ENCODE measurements at regions not wholly inside any gene's neighbourhood (a gene's known extent, or its start where the extent isn't known, plus 50 kb on each side); places are given as distances from the start of the nearest gene placed in this dataset.

DNA sequence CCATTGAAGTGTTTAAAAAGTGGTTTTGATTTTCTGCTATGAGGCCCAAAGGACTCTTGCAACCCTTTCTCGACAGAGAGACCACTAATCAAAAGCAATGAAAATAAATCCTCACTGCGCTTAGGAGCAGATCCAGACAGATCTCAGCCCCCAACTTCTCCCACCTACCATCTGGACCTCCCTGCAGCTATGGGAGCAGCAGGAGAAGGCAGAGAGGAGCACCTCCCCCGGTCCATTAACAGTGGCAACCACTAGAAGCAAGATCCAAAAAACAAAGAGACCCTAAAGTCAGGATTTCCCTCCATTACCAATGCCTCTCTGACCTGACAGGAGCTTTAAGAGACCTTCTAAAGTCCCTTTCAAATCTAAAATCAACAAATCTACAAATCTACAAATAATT, 99.0 kb upstream of the LSM8 start:
- TF ChIP-seq SREBF2 (IDR thresholded peaks at IDR 0.05) (no peak), MYC (IDR thresholded peaks at IDR 0.05; ENCODE audit: borderline replicate concordance, low read length) (no peak), RFX5 (IDR thresholded peaks at IDR 0.05) (no peak), TP53 (CRISPR knock-in tag; IDR thresholded peaks at IDR 0.05) (no peak), RAD21 (conservative IDR thresholded peaks at IDR 0.05 in 1 of 2, IDR thresholded peaks at IDR 0.05 in 1 of 2) (no peak), EP300 (IDR thresholded peaks at IDR 0.05) (no peak), MAFK (IDR thresholded peaks at IDR 0.05; ENCODE audit: partially characterized antibody) (no peak), NPAS2 (CRISPR knock-in tag; IDR thresholded peaks at IDR 0.05; ENCODE audit: borderline replicate concordance) (no peak), FOSB (CRISPR knock-in tag; IDR thresholded peaks at IDR 0.05) (no peak)
- TF ChIP-seq, protein P1, sequence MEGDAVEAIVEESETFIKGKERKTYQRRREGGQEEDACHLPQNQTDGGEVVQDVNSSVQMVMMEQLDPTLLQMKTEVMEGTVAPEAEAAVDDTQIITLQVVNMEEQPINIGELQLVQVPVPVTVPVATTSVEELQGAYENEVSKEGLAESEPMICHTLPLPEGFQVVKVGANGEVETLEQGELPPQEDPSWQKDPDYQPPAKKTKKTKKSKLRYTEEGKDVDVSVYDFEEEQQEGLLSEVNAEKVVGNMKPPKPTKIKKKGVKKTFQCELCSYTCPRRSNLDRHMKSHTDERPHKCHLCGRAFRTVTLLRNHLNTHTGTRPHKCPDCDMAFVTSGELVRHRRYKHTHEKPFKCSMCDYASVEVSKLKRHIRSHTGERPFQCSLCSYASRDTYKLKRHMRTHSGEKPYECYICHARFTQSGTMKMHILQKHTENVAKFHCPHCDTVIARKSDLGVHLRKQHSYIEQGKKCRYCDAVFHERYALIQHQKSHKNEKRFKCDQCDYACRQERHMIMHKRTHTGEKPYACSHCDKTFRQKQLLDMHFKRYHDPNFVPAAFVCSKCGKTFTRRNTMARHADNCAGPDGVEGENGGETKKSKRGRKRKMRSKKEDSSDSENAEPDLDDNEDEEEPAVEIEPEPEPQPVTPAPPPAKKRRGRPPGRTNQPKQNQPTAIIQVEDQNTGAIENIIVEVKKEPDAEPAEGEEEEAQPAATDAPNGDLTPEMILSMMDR (IDR thresholded peaks at IDR 0.05), result no peak
- TF ChIP-seq, protein P2, sequence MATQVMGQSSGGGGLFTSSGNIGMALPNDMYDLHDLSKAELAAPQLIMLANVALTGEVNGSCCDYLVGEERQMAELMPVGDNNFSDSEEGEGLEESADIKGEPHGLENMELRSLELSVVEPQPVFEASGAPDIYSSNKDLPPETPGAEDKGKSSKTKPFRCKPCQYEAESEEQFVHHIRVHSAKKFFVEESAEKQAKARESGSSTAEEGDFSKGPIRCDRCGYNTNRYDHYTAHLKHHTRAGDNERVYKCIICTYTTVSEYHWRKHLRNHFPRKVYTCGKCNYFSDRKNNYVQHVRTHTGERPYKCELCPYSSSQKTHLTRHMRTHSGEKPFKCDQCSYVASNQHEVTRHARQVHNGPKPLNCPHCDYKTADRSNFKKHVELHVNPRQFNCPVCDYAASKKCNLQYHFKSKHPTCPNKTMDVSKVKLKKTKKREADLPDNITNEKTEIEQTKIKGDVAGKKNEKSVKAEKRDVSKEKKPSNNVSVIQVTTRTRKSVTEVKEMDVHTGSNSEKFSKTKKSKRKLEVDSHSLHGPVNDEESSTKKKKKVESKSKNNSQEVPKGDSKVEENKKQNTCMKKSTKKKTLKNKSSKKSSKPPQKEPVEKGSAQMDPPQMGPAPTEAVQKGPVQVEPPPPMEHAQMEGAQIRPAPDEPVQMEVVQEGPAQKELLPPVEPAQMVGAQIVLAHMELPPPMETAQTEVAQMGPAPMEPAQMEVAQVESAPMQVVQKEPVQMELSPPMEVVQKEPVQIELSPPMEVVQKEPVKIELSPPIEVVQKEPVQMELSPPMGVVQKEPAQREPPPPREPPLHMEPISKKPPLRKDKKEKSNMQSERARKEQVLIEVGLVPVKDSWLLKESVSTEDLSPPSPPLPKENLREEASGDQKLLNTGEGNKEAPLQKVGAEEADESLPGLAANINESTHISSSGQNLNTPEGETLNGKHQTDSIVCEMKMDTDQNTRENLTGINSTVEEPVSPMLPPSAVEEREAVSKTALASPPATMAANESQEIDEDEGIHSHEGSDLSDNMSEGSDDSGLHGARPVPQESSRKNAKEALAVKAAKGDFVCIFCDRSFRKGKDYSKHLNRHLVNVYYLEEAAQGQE (IDR thresholded peaks at IDR 0.05), result no peak

Measured in A549 (cell line).